HG03135 (cell line): ENCODE measurements at regions not wholly inside any gene's neighbourhood (a gene's known extent, or its start where the extent isn't known, plus 50 kb on each side); places are given as distances from the start of the nearest gene placed in this dataset.

Experiments
- ATAC-seq: cut with Tn5 transposase; IDR thresholded peaks from one replicate; pipeline ENCODE4 v1.9.1; 2021; ENCODE audit warnings: mild to moderate bottlenecking, moderate library complexity; ENCODE audit not compliant: unreplicated experiment

GRCh38 chr17:77358801-77359200, 218.0 kb downstream of the SEC14L1 start:
- no peak for ATAC-seq

GRCh38 chr17:77359236-77359635, 218.5 kb downstream of the SEC14L1 start:
- ATAC-seq, result no peak

GRCh38 chr17:77361986-77362620, 221.3 kb downstream of the SEC14L1 start:
- no peak for ATAC-seq

DNA sequence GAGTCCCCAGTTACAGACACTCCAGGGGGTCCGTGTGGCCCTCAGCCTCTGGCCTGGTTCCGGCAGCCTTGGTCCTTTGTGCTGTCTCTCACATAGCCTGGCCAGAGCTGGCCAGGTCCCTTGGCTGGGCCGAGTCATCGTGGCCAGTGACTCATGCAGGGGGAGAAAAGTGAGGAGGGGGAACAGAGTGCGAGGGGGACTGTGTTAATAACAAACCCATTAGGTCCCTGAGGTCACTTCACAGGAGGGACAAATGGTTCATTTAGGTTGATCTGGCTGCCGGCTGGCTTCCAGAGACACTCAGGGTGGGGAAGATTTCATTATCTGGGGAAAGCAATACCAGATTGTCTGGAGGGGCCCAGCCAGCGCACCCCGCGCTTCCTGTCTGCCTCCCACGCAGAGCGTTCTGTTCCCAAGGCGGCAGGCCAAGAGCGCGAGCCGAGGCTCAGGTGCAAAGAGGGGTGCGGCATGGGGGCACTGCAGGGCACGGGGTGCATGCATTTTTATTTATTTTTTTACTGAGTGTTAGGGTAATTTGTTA, 223.1 kb downstream of the SEC14L1 start:
- no peak for ATAC-seq

DNA sequence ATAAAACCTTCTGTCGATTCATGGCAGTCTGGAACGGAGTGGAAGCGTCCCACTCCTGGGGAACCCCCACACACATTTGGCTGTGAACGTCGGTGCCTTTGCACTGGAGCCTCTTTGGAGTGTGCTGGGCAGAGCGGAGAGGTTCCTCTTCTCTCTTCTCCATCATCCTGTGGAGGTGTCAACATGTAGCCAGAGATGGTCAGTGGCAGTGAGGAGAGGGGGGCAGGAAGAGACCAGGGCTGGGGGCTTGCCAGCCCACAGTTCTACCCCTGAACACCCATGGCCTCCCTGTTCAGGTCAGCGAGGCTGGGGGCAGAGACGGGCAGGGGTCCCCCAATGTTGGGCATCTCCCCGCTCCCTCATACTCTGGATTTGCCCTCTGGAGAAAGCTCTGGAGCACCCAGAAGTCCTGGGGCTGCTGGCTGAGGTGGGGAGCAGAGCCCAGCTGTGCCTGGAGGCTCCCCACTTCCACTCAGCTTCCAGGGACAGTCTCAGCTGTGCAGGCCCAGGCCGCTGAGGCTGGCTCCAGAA, 223.7 kb downstream of the SEC14L1 start:
- no peak for ATAC-seq

GRCh38 chr17:77364941-77365583, 224.3 kb downstream of the SEC14L1 start:
- ATAC-seq, result no peak

DNA sequence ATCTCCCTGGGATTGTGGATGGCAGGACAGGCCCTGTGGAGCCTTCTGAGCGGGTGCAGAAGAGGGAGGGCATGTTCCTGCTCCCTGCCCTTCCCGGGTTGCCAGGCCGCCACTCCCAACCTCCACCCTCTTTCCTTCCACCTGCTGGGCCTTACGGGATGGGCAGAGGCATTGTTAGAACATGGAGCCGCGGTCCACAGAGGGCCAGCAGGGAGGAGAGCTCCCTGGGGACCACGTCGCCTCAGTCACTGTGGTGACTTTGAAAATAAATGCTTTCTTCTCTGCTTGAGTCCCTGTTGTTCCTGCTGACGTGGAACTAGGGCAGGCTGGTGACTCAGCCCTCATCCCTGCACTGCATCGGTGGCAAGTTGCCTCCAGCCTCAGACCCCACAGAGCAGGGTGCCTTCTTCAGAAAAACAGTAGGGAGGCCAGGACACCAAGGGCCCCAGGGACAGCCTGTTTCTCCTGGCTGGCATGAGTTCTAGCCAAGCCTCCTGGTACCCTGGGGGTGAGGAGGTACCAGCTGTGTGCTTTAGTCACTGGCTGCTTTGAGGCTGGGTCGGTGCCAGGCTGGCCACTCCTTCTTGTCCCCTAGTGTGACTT, 224.9 kb downstream of the SEC14L1 start:
- no peak for ATAC-seq

GRCh38 chr17:77366206-77366557, 225.4 kb downstream of the SEC14L1 start:
- ATAC-seq, result no peak

- no peak for ATAC-seq
Observed at GRCh38 chr17:77366558-77367245, 225.9 kb downstream of the SEC14L1 start.

- no peak for ATAC-seq
Observed at GRCh38 chr17:77369544-77369971, 228.8 kb downstream of the SEC14L1 start.

DNA sequence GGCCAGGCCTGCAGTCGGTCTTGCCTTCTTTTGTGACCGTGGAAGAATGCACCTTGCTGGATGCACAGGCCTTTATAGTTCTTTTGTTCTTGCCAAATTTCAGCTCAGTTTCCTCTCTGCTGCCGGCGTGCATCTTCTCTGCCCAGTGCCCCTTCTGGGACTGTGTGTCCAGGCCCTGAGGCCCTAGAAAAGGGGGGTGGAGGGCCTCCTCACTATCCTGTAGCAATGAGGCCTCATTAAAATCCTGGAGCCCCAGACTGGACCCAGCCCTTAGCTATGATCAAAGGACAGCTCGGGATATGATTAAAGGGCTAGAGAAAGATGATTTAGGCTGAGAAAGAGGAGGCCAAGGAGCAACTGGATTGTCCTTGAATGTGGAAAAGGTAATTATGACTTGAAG, 229.8 kb downstream of the SEC14L1 start:
- ATAC-seq, result no peak

GRCh38 chr17:77371117-77371887, 230.5 kb downstream of the SEC14L1 start:
- ATAC-seq, result no peak

DNA sequence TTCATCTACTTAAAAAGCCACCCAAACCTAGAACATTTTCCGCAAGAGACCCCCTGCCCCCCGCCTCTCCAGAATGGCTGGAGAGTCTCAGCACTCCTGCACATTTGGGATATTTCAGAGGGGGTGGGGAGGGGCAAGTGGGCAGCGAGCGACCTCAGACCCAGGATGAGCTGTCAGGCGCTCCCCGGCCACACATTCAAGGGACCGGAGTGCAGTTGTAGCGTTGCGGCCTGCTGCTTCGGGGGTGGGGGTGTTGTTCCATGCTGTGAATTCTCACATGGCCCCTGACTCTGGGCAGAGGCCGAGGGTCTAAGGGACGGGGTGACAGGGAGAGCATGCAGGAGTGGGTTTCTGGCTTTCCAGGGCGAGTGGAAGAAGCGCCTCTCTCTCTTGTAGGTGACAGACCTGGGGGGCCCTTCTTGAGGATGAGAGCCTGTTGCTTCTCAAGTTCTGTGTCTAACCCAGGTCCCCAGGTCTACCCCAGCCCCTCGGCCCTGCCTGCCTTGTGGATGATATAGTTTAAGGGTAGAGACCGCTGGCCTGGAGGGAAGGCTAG, 231.2 kb downstream of the SEC14L1 start:
- ATAC-seq, result no peak

GRCh38 chr17:77372444-77373298, 231.9 kb downstream of the SEC14L1 start:
- peak; percentile 46 for ATAC-seq

- ATAC-seq, result peak; percentile 21
Observed at GRCh38 chr17:77373299-77374169, 232.8 kb downstream of the SEC14L1 start.

GRCh38 chr17:77374170-77374936, 233.6 kb downstream of the SEC14L1 start:
- peak; percentile 43 for ATAC-seq

DNA sequence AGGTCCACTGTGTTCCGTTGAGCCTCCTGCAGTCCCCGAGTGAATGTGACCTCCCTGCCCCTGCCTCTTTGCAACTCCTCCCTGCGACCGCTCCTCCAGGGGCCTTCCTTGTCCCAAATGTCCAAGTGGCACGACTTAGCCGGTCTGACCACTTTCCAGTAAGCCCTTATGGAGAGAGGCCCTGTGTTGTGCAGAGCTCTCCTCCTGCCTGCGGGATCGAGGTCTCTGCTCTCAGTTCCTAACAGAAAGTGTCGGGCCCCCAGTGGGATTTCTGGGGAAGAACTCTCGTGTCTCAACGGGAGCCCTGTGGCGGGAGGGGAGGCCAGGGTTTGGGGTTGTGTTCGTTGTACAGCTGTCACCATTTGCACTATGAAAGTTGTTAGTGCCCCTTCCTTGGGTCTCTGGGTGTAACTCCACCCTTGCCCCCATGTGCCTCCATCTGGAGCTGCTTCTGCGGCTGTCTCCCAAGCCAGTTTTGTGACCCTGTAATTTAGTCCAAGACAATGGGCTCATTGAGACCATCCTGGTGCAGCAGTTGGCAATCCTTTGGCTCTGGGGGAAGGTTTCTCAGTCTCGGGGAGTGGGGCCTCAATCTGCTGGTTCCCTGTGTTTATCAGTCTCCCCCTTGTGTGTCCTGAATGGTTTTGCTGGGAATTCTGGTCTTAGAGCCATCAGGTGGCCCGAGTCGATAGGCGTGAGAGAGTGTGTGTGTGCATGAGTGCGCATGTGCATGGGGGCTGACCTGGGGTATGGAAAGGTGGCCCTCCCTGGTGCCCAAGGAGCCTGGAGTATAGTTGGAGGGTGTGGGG, 234.5 kb downstream of the SEC14L1 start:
- no peak for ATAC-seq
